IPS-18a (cell line): ENCODE measurements at regions not wholly inside any gene's neighbourhood (a gene's known extent, or its start where the extent isn't known, plus 50 kb on each side); places are given as distances from the start of the nearest gene placed in this dataset.

Source experiments
- H3K27ac ChIP-seq: one replicate; pipeline ENCODE4 v1.5.1; 2013; ENCODE audit warnings: low read length
- H3K27me3 ChIP-seq: one replicate; pipeline ENCODE4 v1.6.1; 2013; ENCODE audit warnings: mild to moderate bottlenecking, low read length; ENCODE audit not compliant: control insufficient read depth, insufficient read depth
- H3K36me3 ChIP-seq: one replicate; pipeline ENCODE4 v1.6.1; 2013; ENCODE audit warnings: low read depth, low read length; ENCODE audit not compliant: control insufficient read depth
- H3K4me1 ChIP-seq: one replicate; pipeline ENCODE4 v1.6.1; 2013; ENCODE audit warnings: low read depth, low read length; ENCODE audit not compliant: control insufficient read depth
- H3K4me3 ChIP-seq: one replicate; pipeline ENCODE4 v1.5.1; 2013; ENCODE audit warnings: low read length
- H3K9ac ChIP-seq: one replicate; pipeline ENCODE4 v1.6.1; 2013; ENCODE audit warnings: mild to moderate bottlenecking, low read length, moderate library complexity
- H3K9me3 ChIP-seq: one replicate; pipeline ENCODE4 v1.6.1; 2013; ENCODE audit warnings: low read depth, low read length; ENCODE audit not compliant: control insufficient read depth

- H3K4me3 ChIP-seq = no peak overlapping the region
- no peak overlapping the region for H3K27ac ChIP-seq
- no peak overlapping the region for H3K9ac ChIP-seq
- no peaks in the 10 kb centered on the region for H3K4me1 ChIP-seq
- H3K36me3 ChIP-seq = no peaks in the 10 kb centered on the region
- H3K27me3 ChIP-seq = no peaks in the 10 kb centered on the region
- no peaks in the 10 kb centered on the region for H3K9me3 ChIP-seq
Observed at GRCh38 chr9:126157423-126157822, 169.2 kb upstream of the MVB12B start.

GRCh38 chr9:126157826-126158587 is 168.6 kb upstream of the MVB12B start:
- Histone ChIP-seq H3K27ac (no peak overlapping the region), H3K4me1 (no peaks in the 10 kb centered on the region), H3K27me3 (no peaks in the 10 kb centered on the region), H3K36me3 (no peaks in the 10 kb centered on the region), H3K9ac (no peak overlapping the region), H3K9me3 (no peaks in the 10 kb centered on the region), H3K4me3 (no peak overlapping the region)

DNA sequence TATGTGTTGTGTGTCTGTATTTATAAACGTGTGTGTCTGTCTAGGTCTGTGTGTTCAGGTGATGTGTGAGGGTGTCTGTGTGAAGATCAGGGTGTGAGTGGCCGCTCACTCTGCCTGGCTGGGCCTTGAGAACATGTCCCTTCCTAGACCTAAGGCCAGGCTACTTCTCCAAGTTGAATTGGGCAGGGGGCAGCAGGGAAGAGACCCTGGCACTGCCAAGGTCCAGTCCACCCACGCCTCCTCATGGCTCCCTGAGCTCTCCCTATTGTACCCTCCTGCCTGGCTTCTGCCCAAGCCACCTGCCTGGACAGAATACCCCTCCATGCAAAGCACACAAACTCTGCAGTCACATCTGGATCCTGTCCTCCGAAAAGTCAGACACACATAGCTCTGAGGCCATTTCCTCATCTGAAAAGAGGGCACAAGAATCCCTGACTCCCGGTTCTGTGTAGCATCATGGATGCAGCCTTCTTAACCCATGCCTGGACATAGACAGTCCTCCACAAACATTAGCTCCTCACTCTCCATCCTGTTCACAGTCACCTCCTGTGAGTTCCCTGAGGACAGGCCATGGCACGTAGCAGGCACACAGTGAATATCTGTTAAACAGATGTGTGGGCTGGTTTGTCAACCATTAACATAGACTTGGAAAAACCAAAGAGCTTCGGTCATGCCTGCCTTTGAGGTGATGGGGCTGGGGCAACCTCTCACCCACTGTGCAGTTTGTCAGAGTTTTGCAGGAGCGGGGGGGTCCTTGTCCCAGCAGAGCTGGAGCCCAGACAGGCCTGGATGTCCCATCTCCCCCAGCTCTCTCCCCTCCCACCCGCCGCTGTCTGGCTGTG is 167.8 kb upstream of the MVB12B start:
- Histone ChIP-seq H3K4me3 (no peak overlapping the region), H3K9me3 (no peaks in the 10 kb centered on the region), H3K36me3 (no peaks in the 10 kb centered on the region), H3K9ac (no peak overlapping the region), H3K4me1 (no peaks in the 10 kb centered on the region), H3K27ac (no peak overlapping the region), H3K27me3 (no peaks in the 10 kb centered on the region)

- no peak overlapping the region for H3K9ac ChIP-seq
- no peaks in the 10 kb centered on the region for H3K4me1 ChIP-seq
Observed at GRCh38 chr9:126159430-126160060, 167.1 kb upstream of the MVB12B start.

DNA sequence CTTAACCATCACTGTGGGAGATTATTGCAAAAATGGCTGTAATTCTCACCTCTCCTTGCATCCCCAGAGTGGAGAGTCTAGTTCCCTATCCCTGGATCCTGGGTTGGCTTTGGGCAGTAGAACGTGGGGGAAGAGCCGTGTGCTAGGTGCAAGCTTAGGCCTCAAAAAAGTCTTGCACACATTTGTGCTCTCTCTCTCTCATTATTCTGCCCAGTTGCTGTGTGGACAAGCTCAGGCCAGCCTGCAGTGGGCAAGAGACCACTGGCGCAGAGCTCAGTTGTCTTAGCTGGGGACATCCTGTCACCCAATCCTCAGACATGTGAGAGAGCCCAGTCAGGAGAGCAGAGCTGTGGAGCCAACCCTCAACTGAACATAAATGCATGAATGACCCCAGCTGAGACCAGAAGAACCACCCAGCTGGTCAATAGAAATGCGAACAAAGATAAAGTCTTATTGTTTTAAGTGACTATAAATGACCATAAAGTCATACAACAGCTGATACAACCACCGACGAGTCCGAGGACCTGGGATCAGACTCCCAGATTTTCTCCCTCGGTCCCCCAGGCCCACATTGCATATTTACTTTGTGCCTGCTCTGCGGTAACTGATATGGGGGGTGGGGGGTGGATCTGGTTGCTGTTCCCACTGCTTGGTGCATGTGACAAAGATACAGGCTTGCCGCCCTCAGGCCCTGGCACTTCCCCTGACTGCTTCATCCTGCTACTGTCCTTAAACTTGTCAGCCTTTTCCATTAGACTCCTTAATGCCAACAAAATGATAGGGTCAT is 166.4 kb upstream of the MVB12B start:
- H3K4me3 ChIP-seq = no peak overlapping the region

More at GRCh38 chr9:126159430-126160060, 167.1 kb upstream of the MVB12B start:
- no peaks in the 10 kb centered on the region for H3K9me3 ChIP-seq
- no peak overlapping the region for H3K4me3 ChIP-seq
- no peak overlapping the region for H3K27ac ChIP-seq
- H3K27me3 ChIP-seq = no peaks in the 10 kb centered on the region
- no peaks in the 10 kb centered on the region for H3K36me3 ChIP-seq

GRCh38 chr9:126160854-126161329 is 165.7 kb upstream of the MVB12B start:
- H3K36me3 ChIP-seq = no peaks in the 10 kb centered on the region
- no peaks in the 10 kb centered on the region for H3K4me1 ChIP-seq
- H3K27me3 ChIP-seq = no peaks in the 10 kb centered on the region
- no peaks in the 10 kb centered on the region for H3K9me3 ChIP-seq
- no peak overlapping the region for H3K4me3 ChIP-seq
- no peak overlapping the region for H3K9ac ChIP-seq
- H3K27ac ChIP-seq = no peak overlapping the region

More for the DNA sequence above, 166.4 kb upstream of the MVB12B start:
- no peaks in the 10 kb centered on the region for H3K4me1 ChIP-seq
- no peak overlapping the region for H3K9ac ChIP-seq
- no peaks in the 10 kb centered on the region for H3K27me3 ChIP-seq
- H3K36me3 ChIP-seq = no peaks in the 10 kb centered on the region
- H3K27ac ChIP-seq = no peak overlapping the region
- H3K9me3 ChIP-seq = no peaks in the 10 kb centered on the region

DNA sequence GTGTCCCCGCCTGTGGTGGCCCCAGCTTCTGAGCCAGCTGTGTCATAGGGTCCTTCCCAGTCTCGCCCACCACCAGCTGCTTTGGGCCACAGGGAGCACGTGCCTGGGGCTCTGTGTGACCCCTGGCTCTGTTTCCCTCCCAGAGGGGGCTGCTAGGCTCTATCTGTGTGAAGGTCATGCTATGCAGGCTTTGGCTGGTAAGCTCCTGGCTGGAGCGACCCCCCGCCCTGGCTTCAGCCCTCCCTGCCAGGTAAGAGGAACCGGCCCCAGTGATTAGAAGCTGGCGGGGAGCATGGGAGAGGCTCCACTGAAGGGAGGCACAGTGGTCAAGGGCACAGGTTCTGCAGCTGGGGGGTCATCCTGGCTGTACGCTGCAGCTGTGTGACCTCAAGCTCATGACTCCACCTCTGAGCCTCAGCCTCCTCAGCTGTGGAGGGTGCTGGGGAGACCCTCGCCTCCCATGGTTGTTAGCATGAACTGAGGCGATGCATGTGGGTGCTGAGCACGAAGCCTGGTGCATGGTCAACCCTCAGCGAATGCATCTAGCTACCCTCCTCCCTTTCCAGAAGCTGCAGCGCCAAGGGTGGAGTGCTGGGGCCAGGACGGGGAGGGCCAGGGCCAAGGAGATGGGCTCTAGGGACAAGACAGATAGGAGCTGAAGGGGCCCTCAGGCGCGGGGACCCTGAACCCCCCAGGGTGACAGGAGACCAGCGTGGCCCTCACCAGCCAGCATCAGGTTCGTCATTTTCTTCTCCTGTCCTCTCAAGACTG is 163.8 kb upstream of the MVB12B start:
- H3K9ac ChIP-seq = no peak overlapping the region
- no peaks in the 10 kb centered on the region for H3K27me3 ChIP-seq
- H3K36me3 ChIP-seq = no peaks in the 10 kb centered on the region
- no peaks in the 10 kb centered on the region for H3K9me3 ChIP-seq
- no peak overlapping the region for H3K4me3 ChIP-seq
- H3K4me1 ChIP-seq = no peaks in the 10 kb centered on the region
- no peak overlapping the region for H3K27ac ChIP-seq

DNA sequence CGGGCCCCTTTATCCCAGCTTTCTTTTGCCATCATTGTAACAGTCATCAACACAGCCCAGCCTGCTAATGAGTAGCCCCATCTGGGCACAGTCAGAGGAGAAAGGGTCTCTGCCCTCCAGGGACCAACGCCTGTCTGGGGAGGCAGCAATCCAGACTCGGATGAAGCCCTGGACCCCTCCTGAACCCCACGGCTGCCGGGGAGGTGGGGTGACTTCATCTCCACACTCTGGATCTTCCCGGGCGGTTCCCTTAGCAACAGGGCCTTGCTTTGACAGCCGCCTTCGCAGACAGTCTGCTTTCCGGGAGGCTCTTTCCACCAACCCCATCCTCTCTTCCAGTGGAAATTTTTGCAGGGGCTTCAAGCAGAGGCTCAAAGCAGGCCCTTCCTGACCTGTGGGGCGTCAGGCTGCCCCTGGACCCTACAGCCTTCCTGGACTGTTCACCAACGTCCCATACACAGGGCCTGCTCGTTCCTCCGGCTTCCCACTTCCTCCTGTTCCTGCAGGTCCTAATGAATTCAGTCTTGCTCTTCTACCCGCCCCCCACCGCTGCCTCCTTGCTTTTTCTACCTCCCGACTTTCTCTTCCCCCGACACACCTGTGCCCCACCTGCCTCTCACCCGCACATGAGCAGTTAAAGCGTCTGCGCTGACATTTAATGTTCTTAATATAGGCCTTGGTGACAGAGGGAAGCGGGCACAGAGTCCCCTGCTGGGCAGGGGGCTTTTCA is 161.7 kb upstream of the MVB12B start:
- Histone ChIP-seq H3K27ac (no peak overlapping the region), H3K9ac (no peak overlapping the region), H3K4me3 (no peak overlapping the region), H3K9me3 (no peaks in the 10 kb centered on the region), H3K27me3 (no peaks in the 10 kb centered on the region), H3K36me3 (no peaks in the 10 kb centered on the region), H3K4me1 (no peaks in the 10 kb centered on the region)

- Histone ChIP-seq H3K36me3 (no peaks in the 10 kb centered on the region), H3K4me1 (no peaks in the 10 kb centered on the region), H3K27ac (no peak overlapping the region), H3K9me3 (no peaks in the 10 kb centered on the region), H3K4me3 (no peak overlapping the region), H3K27me3 (no peaks in the 10 kb centered on the region), H3K9ac (no peak overlapping the region)
Observed at GRCh38 chr9:126165755-126166154, 160.9 kb upstream of the MVB12B start.

GRCh38 chr9:126166291-126166690 is 160.3 kb upstream of the MVB12B start:
- Histone ChIP-seq H3K9me3 (no peaks in the 10 kb centered on the region), H3K9ac (no peak overlapping the region), H3K27me3 (no peaks in the 10 kb centered on the region), H3K4me3 (no peak overlapping the region), H3K27ac (no peak overlapping the region), H3K4me1 (no peaks in the 10 kb centered on the region), H3K36me3 (no peaks in the 10 kb centered on the region)
